GM12892 (cell line): ENCODE measurements at regions not wholly inside any gene's neighbourhood (a gene's known extent, or its start where the extent isn't known, plus 50 kb on each side); places are given as distances from the start of the nearest gene placed in this dataset.

ENCODE experiments used
- POLR2A ChIP-seq: IDR thresholded peaks from 2 replicates; pipeline ENCODE4 v1.6.1; 2011; ENCODE audit warnings: low read depth, low read length, control low read depth
- POLR2AphosphoS5 ChIP-seq: IDR thresholded peaks from 2 replicates; pipeline ENCODE4 v1.6.1; 2011; ENCODE audit warnings: low read depth, low read length, control low read depth

DNA sequence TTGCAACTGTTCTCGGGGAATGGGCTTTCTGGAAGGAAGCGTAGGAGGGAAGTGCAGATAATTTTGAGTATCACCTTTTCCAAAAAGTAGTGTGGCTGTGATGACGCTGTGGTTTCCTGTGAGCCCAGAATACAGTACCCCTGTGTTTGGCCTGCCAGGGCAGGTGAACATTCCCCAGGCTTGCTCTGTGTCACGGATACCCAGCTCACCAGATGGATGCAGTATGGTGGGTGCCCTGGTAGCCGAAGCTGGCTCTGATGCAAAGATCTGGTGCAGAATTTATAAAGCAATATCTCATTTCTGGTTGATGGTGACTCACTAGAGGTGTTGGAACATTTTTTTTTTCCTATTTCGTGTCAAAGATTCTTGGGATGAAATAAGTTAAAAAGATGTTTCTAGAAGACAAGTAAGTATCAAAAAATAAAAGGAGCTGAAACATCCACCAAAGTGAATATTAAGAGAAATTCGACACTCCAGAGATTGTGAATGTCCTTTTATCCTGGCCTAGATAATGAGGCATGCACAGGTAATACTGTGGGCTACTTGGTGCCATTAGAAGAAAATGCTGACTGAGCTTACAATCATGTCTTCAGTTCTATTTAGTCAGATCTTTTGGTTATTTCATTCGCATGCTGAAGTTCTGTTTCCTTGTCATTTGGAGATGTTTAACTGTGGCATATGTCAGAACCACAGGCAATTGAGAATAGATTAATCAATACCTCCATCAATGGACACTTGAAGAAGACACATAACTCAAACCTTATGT lies 200.1 kb downstream of the GADD45G start:
- TF ChIP-seq POLR2A = no peak
- TF ChIP-seq POLR2AphosphoS5 = no peak
